ENCODE measurements at regions not wholly inside any gene's neighbourhood (a gene's known extent, or its start where the extent isn't known, plus 50 kb on each side); places are given as distances from the start of the nearest gene placed in this dataset.
"Not testable (repeated sequence)": the region's sequence is repeated elsewhere in the genome, so short reads cannot be mapped to it uniquely, and the experiment has no call there.

DNA sequence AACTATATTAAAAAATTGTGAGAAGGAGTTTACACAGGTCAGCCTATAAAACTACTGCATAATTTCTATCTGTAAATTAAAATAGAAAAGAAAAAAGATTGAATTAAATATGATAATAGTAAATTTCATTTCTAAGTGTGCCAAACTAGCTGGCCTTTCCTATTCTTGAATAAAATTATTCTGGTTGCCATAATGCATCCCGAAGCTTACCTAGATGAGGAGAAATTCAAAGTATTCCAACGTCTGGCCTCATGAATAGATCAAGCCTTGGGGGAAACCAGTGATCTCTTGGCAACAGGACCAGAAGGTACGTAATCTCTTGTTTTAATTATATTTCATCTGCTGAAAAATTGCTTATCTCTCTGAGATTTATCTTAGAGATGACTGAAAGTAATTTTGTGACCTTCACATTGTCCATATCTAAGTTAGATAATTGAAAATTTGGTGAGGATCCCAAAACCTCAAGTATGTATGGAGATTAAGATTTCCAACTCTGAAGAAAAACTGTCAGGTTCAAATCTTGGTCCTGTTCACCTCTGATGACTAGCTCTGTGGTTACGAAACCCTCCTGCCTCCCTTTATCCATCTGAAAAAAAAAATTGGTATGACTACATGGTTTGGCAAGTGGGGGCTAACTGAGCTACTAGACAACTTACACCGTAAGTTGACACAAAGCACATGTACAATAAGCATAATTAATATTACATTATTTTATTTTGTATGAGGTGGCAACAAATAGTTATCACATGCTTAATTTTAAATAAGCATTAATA is 891.4 kb upstream of the ADAMTS5 start:
- H3K4me1 ChIP-seq (ENCODE audit: control insufficient read depth in 5 of 5, insufficient read depth in 5 of 5, low read length in 5 of 5); H3K9ac ChIP-seq (ENCODE audit: low read length in 5 of 5); H3K27ac ChIP-seq (ENCODE audit: low read depth, low read length); H3K27me3 ChIP-seq (ENCODE audit: control insufficient read depth in 5 of 5, insufficient read depth in 4 of 5, low read length in 5 of 5); H3K9me3 ChIP-seq (ENCODE audit: control insufficient read depth in 5 of 5, low read length in 5 of 5); H3K36me3 ChIP-seq (ENCODE audit: control insufficient read depth in 5 of 5, insufficient read depth in 5 of 5, low read length in 5 of 5); H3K4me3 ChIP-seq (ENCODE audit: low read depth in 1 of 5, low read length in 5 of 5): not testable (repeated sequence)

DNA sequence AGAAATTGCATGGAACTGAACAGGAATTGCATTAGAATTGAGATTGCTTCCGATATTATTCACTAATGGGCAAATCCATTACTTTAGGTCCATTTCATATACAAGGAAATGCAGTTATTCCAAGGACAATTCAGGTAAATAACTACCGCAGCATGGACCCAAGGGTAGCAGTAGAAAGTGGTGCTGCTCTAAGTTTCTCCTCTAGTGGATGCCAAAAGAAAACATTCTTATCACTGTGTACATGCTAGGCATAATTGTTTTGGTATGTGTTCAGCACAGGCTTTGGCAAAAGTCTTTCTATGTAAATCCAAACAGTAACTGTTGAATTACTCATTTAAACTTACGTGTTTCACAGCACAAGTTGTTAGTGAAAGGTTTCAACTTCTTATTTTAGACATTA is 890.1 kb upstream of the ADAMTS5 start:
- H3K27me3 ChIP-seq (ENCODE audit: control insufficient read depth in 5 of 5, insufficient read depth in 4 of 5, low read length in 5 of 5); H3K4me1 ChIP-seq (ENCODE audit: control insufficient read depth in 5 of 5, insufficient read depth in 5 of 5, low read length in 5 of 5): not testable (repeated sequence)

DNA sequence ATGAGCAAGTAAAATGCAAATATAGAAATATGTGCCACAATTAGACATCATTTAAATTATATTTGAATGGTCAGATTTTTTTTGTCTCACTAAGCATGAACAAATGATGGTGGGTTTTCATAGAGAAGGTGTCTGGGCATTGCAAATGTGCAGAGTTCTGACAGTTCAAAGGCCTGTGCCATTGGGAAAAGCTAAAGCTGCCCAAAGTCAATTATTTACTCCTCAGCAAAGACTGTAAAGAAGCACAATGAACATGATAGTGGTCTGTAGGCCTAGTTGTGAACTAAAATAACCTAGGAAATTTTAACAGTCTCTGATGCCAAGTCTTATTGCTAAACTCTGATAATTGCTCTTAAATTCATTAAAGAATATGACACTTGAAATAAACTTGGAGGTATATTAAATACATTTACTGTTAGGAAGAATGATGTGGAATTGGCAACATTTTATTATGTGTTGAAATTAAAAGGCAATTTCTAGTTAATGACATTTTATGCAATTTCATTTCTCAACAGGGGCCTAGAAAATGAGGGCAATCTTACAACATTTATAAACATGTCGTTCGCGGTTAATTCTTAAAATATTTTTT is 874.3 kb upstream of the ADAMTS5 start:
- no peaks in the 10 kb centered on the region for H3K27me3 ChIP-seq (ENCODE audit: control insufficient read depth in 5 of 5, insufficient read depth in 4 of 5, low read length in 5 of 5)
- H3K9me3 ChIP-seq (ENCODE audit: control insufficient read depth in 5 of 5, low read length in 5 of 5) = no peaks in the 10 kb centered on the region
- H3K4me3 ChIP-seq (ENCODE audit: low read depth in 1 of 5, low read length in 5 of 5) = no peak overlapping the region
- no peak overlapping the region for H3K9ac ChIP-seq (ENCODE audit: low read length in 5 of 5)
- H3K27ac ChIP-seq (ENCODE audit: low read depth, low read length) = peak overlapping the region; percentile 41
- H3K4me1 ChIP-seq (ENCODE audit: control insufficient read depth in 5 of 5, insufficient read depth in 5 of 5, low read length in 5 of 5) = peaks cover 0 to 24% (median 0%) of the 10 kb centered on the region in 5 donors
- no peaks in the 10 kb centered on the region for H3K36me3 ChIP-seq (ENCODE audit: control insufficient read depth in 5 of 5, insufficient read depth in 5 of 5, low read length in 5 of 5)

More for the DNA sequence above, 890.1 kb upstream of the ADAMTS5 start:
- not testable (repeated sequence) for H3K27ac ChIP-seq (ENCODE audit: low read depth, low read length); H3K4me3 ChIP-seq (ENCODE audit: low read depth in 1 of 5, low read length in 5 of 5); H3K9ac ChIP-seq (ENCODE audit: low read length in 5 of 5); H3K36me3 ChIP-seq (ENCODE audit: control insufficient read depth in 5 of 5, insufficient read depth in 5 of 5, low read length in 5 of 5); H3K9me3 ChIP-seq (ENCODE audit: control insufficient read depth in 5 of 5, low read length in 5 of 5)

DNA sequence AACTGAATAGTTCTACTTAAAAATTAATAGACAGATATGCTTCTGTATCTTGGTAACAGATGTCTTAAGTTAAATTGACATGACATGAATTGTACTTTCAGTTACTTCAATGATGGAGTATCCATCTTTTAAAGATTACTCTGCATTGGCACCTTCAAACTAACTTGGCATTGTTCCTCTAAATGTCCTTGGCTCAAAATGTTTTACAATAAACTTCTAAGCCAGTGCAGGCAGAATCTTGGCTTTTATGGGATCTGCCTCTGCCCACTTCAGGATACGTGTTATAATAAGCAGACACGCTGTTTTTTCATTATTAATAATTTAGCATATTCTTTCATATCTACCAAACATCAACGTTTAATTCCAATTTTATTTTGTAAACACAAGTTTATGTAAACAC is 873.4 kb upstream of the ADAMTS5 start:
- H3K27ac ChIP-seq (ENCODE audit: low read depth, low read length) = no peak overlapping the region
- H3K9ac ChIP-seq (ENCODE audit: low read length in 5 of 5) = no peak overlapping the region
- peaks cover 0 to 24% (median 0%) of the 10 kb centered on the region in 5 donors for H3K4me1 ChIP-seq (ENCODE audit: control insufficient read depth in 5 of 5, insufficient read depth in 5 of 5, low read length in 5 of 5)
- H3K27me3 ChIP-seq (ENCODE audit: control insufficient read depth in 5 of 5, insufficient read depth in 4 of 5, low read length in 5 of 5) = no peaks in the 10 kb centered on the region
- peaks cover 0 to 2% (median 0%) of the 10 kb centered on the region in 5 donors for H3K9me3 ChIP-seq (ENCODE audit: control insufficient read depth in 5 of 5, low read length in 5 of 5)
- no peaks in the 10 kb centered on the region for H3K36me3 ChIP-seq (ENCODE audit: control insufficient read depth in 5 of 5, insufficient read depth in 5 of 5, low read length in 5 of 5)
- H3K4me3 ChIP-seq (ENCODE audit: low read depth in 1 of 5, low read length in 5 of 5) = no peak overlapping the region

DNA sequence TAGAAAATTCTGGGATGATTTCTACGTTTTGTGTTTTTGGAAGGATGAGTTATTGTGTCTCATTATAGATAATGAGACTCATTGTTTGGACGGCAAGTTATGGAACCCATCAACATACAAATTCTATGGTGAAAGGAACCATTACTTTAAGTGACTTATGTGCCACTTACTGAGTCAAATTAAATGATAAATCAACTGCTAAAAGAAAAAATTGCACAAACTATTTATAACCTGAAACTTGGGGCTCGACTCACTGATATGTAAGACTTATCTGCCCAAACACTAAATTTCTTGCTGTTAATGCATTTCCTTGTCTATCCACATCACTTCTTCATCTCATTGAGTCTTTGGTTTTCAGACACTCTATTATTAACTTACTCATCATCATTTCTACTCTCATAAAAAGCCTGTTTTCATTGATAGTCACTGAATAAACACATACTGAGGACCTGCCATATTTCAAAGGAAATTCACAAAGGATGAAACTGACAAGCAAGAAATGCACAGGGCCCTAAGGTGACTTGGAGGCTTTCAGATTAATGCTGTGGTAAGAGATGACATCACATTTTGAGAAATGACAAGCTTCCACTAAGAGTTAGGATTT is 872.7 kb upstream of the ADAMTS5 start:
- Histone ChIP-seq H3K4me1 (ENCODE audit: control insufficient read depth in 5 of 5, insufficient read depth in 5 of 5, low read length in 5 of 5) (peaks cover 0 to 24% (median 0%) of the 10 kb centered on the region in 5 donors), H3K36me3 (ENCODE audit: control insufficient read depth in 5 of 5, insufficient read depth in 5 of 5, low read length in 5 of 5) (no peaks in the 10 kb centered on the region), H3K9ac (ENCODE audit: low read length in 5 of 5) (no peak overlapping the region), H3K27me3 (ENCODE audit: control insufficient read depth in 5 of 5, insufficient read depth in 4 of 5, low read length in 5 of 5) (no peaks in the 10 kb centered on the region), H3K4me3 (ENCODE audit: low read depth in 1 of 5, low read length in 5 of 5) (no peak overlapping the region), H3K9me3 (ENCODE audit: control insufficient read depth in 5 of 5, low read length in 5 of 5) (peaks cover 0 to 3% (median 0%) of the 10 kb centered on the region in 5 donors), H3K27ac (ENCODE audit: low read depth, low read length) (no peak overlapping the region)

DNA sequence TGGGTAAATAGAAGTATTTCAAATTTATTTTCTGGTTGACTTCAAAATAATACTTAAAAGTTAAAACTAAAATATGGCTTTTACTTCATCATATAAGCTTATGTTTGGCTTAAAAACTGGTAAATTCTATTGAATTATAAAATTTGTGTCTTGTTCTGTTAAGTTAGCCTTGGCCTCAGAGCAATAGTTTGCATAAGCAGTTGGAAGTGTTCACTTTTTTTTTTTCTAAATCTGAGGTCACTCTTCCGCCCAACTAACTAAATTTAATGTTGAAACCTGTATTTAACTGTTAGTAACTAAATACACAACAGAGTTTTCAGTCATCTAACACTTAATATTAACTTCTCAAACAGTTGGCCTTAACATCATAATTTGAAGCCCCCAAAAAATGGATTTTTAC is 871.7 kb upstream of the ADAMTS5 start:
- no peak overlapping the region for H3K4me3 ChIP-seq (ENCODE audit: low read depth in 1 of 5, low read length in 5 of 5)
- H3K9ac ChIP-seq (ENCODE audit: low read length in 5 of 5) = no peak overlapping the region
- H3K27ac ChIP-seq (ENCODE audit: low read depth, low read length) = no peak overlapping the region
- H3K4me1 ChIP-seq (ENCODE audit: control insufficient read depth in 5 of 5, insufficient read depth in 5 of 5, low read length in 5 of 5) = peaks cover 0 to 24% (median 0%) of the 10 kb centered on the region in 5 donors
- H3K27me3 ChIP-seq (ENCODE audit: control insufficient read depth in 5 of 5, insufficient read depth in 4 of 5, low read length in 5 of 5) = no peaks in the 10 kb centered on the region
- H3K9me3 ChIP-seq (ENCODE audit: control insufficient read depth in 5 of 5, low read length in 5 of 5) = peaks cover 0 to 3% (median 0%) of the 10 kb centered on the region in 5 donors
- H3K36me3 ChIP-seq (ENCODE audit: control insufficient read depth in 5 of 5, insufficient read depth in 5 of 5, low read length in 5 of 5) = no peaks in the 10 kb centered on the region

DNA sequence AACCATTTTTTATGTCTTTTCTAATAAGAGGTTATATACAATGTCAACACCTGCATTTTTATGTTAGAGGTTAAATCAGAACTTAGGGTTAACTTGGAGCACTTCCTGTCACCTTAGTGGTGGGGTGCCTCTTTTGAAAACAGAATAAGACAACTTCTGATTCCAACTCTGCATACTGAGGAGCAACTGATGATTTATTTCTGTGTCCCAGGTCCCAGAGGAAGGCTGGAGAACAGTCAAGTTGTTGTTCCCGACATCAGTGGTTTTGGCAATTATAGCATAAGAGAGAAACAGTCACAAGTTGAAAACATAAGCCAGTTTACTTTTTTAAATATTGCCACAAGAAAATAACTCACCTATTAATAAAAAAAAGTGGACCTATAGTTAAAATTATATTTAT is 871.0 kb upstream of the ADAMTS5 start:
- H3K27me3 ChIP-seq (ENCODE audit: control insufficient read depth in 5 of 5, insufficient read depth in 4 of 5, low read length in 5 of 5) = no peaks in the 10 kb centered on the region
- no peak overlapping the region for H3K27ac ChIP-seq (ENCODE audit: low read depth, low read length)
- H3K4me1 ChIP-seq (ENCODE audit: control insufficient read depth in 5 of 5, insufficient read depth in 5 of 5, low read length in 5 of 5) = peaks cover 0 to 24% (median 0%) of the 10 kb centered on the region in 5 donors
- H3K9ac ChIP-seq (ENCODE audit: low read length in 5 of 5) = no peak overlapping the region
- peaks cover 0 to 3% (median 0%) of the 10 kb centered on the region in 5 donors for H3K9me3 ChIP-seq (ENCODE audit: control insufficient read depth in 5 of 5, low read length in 5 of 5)
- no peak overlapping the region for H3K4me3 ChIP-seq (ENCODE audit: low read depth in 1 of 5, low read length in 5 of 5)
- no peaks in the 10 kb centered on the region for H3K36me3 ChIP-seq (ENCODE audit: control insufficient read depth in 5 of 5, insufficient read depth in 5 of 5, low read length in 5 of 5)

DNA sequence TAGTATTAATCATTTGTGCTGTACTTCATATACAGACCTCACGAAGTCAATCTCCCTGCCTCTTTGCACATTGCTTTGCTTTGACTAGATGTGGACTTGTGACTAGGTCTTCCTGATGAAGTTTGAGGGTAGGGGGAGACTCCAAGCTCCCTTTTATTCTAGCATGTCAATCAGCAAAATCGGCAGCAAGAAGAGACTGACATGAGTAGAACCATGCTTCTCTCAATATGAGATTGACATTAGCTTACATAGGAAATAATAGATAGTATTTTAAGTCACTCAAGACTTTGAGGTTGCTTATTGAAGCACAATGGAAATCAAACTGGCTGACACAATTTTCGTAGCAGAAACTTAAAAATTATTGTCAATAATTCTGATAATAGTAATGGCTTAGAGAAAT is 866.4 kb upstream of the ADAMTS5 start:
- no peak overlapping the region for H3K4me3 ChIP-seq (ENCODE audit: low read depth in 1 of 5, low read length in 5 of 5)
- no peak overlapping the region for H3K9ac ChIP-seq (ENCODE audit: low read length in 5 of 5)
- H3K4me1 ChIP-seq (ENCODE audit: control insufficient read depth in 5 of 5, insufficient read depth in 5 of 5, low read length in 5 of 5) = peaks cover 0 to under 1% (median 0%) of the 10 kb centered on the region in 5 donors
- no peak overlapping the region for H3K27ac ChIP-seq (ENCODE audit: low read depth, low read length)
- H3K9me3 ChIP-seq (ENCODE audit: control insufficient read depth in 5 of 5, low read length in 5 of 5) = peaks cover 0 to 3% (median 0%) of the 10 kb centered on the region in 5 donors
- no peaks in the 10 kb centered on the region for H3K36me3 ChIP-seq (ENCODE audit: control insufficient read depth in 5 of 5, insufficient read depth in 5 of 5, low read length in 5 of 5)
- H3K27me3 ChIP-seq (ENCODE audit: control insufficient read depth in 5 of 5, insufficient read depth in 4 of 5, low read length in 5 of 5) = no peaks in the 10 kb centered on the region

DNA sequence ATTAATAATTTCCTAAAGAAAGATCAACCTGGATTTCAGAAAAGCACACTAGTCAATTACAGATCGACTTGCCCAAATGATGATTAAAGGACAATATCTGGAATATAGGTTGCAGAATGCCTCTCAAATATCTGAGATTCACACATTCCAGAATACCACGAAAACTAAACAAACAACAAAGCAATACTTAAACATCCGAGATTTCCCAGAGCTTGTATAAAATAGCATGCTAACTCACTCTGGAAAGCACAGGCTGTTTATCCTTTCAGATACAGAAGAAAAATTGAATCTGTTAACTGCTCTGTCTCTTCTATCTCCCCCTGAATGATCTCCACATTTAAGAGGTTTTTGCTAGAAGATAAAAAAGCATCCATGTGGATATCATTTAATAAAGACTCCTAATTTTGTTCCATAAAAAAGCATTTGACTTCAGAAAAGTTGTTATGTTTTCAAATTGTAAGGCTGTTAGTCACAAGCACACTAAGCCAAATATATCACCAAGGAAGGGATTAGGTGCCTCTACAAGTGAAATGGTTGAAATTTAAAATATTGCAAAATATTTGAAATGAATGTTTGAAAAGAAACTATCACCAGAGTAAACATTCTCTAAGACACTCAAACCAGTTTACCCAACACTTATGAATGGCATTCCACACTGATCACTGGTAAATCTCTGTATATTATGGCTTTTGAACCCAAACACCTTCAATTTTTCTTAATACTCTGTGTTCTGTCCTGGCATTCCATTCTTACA is 865.1 kb upstream of the ADAMTS5 start:
- H3K27me3 ChIP-seq (ENCODE audit: control insufficient read depth in 5 of 5, insufficient read depth in 4 of 5, low read length in 5 of 5) = no peaks in the 10 kb centered on the region
- H3K36me3 ChIP-seq (ENCODE audit: control insufficient read depth in 5 of 5, insufficient read depth in 5 of 5, low read length in 5 of 5) = no peaks in the 10 kb centered on the region
- peaks cover 0 to 3% (median 0%) of the 10 kb centered on the region in 5 donors for H3K9me3 ChIP-seq (ENCODE audit: control insufficient read depth in 5 of 5, low read length in 5 of 5)
- H3K9ac ChIP-seq (ENCODE audit: low read length in 5 of 5) = no peak overlapping the region
- no peaks in the 10 kb centered on the region for H3K4me1 ChIP-seq (ENCODE audit: control insufficient read depth in 5 of 5, insufficient read depth in 5 of 5, low read length in 5 of 5)
- no peak overlapping the region for H3K27ac ChIP-seq (ENCODE audit: low read depth, low read length)
- H3K4me3 ChIP-seq (ENCODE audit: low read depth in 1 of 5, low read length in 5 of 5) = no peak overlapping the region

DNA sequence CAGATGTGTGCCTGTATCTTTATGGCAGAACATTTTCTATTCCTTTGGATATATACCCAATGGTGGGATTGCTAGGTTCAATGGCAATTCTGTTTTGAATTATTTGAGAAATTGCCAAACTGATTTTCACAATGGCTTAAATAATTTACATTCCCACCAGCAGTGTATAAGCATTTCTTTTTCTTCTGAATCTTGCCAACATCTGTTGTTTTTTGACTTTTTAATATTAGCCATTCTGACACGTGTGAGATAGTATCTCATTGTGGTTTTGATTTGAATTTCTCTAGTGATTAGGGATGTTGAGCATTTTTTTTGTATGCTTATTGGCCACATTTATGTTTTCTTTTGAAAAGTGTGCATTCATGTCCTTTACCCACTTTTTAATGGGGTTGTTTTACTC is 864.3 kb upstream of the ADAMTS5 start:
- no peaks in the 10 kb centered on the region for H3K36me3 ChIP-seq (ENCODE audit: control insufficient read depth in 5 of 5, insufficient read depth in 5 of 5, low read length in 5 of 5)
- no peak overlapping the region for H3K9ac ChIP-seq (ENCODE audit: low read length in 5 of 5)
- H3K27ac ChIP-seq (ENCODE audit: low read depth, low read length) = no peak overlapping the region
- no peak overlapping the region for H3K4me3 ChIP-seq (ENCODE audit: low read depth in 1 of 5, low read length in 5 of 5)
- peaks cover 0 to 3% (median 0%) of the 10 kb centered on the region in 5 donors for H3K9me3 ChIP-seq (ENCODE audit: control insufficient read depth in 5 of 5, low read length in 5 of 5)
- no peaks in the 10 kb centered on the region for H3K4me1 ChIP-seq (ENCODE audit: control insufficient read depth in 5 of 5, insufficient read depth in 5 of 5, low read length in 5 of 5)
- no peaks in the 10 kb centered on the region for H3K27me3 ChIP-seq (ENCODE audit: control insufficient read depth in 5 of 5, insufficient read depth in 4 of 5, low read length in 5 of 5)

Measured in subcutaneous abdominal adipose tissue (tissue), 5 donors.